ENCODE measurements at regions not wholly inside any gene's neighbourhood (a gene's known extent, or its start where the extent isn't known, plus 50 kb on each side); places are given as distances from the start of the nearest gene placed in this dataset.

DNA sequence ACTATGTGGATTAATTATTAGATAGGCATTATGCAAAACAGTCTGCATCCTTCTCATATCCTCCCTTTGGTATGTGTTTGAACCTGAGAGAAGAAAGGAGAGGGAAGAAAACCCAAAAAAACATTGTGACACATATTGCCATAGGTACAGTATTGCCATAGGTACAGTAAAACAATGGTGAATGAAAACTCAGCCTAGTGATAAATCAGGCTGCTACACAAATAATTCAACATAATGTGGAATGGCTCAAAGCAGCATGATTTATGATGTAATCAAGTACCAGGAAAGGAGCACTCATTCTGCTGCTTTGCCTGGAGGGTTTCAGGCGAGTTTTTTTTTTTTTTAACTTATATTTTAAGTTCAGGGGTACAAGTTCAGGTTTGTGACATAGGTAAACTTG lies 213.9 kb upstream of the LYPLAL1 start:
- no peak for DNase-seq (ENCODE audit: low read depth)
- in situ Hi-C loops (cut with HindIII; ENCODE audit: low pct_unique_long_range_greater_than_20kb, low sequenced_read_pairs): no loop called here

DNA sequence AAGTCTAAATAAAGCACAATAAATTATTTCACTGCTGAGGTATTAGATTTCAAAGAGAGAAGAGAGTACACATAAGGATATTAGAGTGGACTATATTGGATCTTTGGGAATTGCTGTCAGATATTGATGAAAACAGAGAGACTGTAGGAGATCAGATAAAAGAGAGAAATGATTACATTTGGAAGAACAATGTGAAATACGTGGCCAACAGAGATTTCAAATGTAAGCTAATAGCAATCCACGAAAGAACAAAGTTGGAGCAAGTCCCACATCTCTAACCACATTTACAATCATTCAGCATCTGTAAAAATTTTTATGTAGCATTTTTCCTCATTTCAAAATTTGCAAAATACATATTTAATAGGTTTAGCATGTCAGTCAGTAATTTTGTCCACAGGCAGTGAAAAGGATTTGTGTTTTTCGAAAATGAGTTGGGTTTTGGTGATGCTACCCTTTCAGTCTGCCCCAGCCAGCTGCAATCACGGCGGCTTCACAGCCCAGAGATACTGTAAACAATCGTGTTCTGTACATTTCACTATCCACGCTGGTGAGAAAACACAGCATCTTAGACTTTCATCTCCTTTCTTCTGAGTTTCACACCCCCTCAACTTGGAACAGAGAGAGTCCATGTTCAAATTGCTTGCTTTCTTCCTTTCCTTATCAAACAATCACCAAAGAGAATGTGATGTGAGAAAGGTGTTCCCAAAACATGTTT lies 209.1 kb upstream of the LYPLAL1 start:
- no peak for DNase-seq (ENCODE audit: low read depth)
- in situ Hi-C loops (cut with HindIII; ENCODE audit: low pct_unique_long_range_greater_than_20kb, low sequenced_read_pairs): no loop called here

- in situ Hi-C loops (cut with HindIII; ENCODE audit: low pct_unique_long_range_greater_than_20kb, low sequenced_read_pairs): no loop called here
- DNase-seq (ENCODE audit: low read depth): no peak
Measured at GRCh38 chr1:218965821-218966220, 207.9 kb upstream of the LYPLAL1 start.

DNA sequence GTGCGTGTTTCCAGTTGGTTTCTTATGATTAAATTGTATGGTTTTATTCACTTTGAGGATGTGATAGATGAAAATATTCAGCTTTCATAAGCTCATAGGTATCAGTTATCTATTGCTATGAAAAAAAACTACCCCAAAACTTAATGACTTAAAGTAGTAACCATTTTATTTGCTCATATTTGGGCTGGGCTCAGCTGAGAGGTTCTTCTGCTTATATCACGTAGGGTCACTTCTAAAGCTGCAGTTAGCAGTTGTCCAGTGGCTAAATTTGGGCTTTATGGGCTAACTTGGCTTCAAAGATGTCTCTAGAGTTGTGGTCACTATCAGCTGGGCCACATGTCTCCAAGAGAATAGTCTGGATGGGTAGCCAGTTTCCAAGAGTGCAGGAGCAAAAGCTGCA lies 206.4 kb upstream of the LYPLAL1 start:
- DNase-seq (ENCODE audit: low read depth): no peak
- in situ Hi-C loops (cut with HindIII; ENCODE audit: low pct_unique_long_range_greater_than_20kb, low sequenced_read_pairs): no loop called here

GRCh38 chr1:218967836-218968235 lies 205.8 kb upstream of the LYPLAL1 start:
- in situ Hi-C loops (cut with HindIII; ENCODE audit: low pct_unique_long_range_greater_than_20kb, low sequenced_read_pairs): no loop called here

GRCh38 chr1:218969006-218969405 lies 204.7 kb upstream of the LYPLAL1 start:
- in situ Hi-C loops (cut with HindIII; ENCODE audit: low pct_unique_long_range_greater_than_20kb, low sequenced_read_pairs): no loop called here
- no peak for DNase-seq (ENCODE audit: low read depth)

More at GRCh38 chr1:218967836-218968235, 205.8 kb upstream of the LYPLAL1 start:
- DNase-seq (ENCODE audit: low read depth): no peak

DNA sequence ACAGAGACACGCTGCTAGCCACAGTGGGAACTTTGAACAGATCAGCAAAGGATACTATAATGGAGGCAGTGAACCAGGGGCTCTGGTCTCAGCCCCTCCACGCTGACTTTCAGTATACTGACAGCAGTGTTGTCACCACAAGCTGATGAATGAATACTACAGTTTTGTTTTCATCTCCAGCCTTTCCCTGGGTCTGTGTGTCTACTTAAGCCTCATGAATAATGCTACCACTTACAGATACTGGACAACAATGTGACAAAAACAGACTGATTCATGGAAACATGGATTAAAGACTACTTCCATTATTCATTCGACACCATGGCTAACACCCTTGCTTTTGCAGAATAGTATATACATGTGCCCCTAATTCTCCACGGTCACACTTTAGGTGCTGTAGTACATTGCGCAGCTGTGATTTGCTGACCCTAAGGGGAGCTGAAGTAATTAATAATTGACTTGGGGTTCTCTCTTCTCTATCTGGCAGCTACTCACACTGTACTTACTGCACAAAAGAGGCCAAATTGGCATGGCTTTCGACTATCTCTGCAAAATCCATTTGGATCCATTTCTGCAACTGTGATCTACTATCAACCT lies 203.2 kb upstream of the LYPLAL1 start:
- in situ Hi-C loops (cut with HindIII; ENCODE audit: low pct_unique_long_range_greater_than_20kb, low sequenced_read_pairs): no loop called here
- DNase-seq (ENCODE audit: low read depth): no peak

- in situ Hi-C loops (cut with HindIII; ENCODE audit: low pct_unique_long_range_greater_than_20kb, low sequenced_read_pairs): no loop called here
- DNase-seq (ENCODE audit: low read depth): no peak
Measured at GRCh38 chr1:218971156-218971555, 202.5 kb upstream of the LYPLAL1 start.

- in situ Hi-C loops (cut with HindIII; ENCODE audit: low pct_unique_long_range_greater_than_20kb, low sequenced_read_pairs): no loop called here
- no peak for DNase-seq (ENCODE audit: low read depth)
Measured at GRCh38 chr1:218980881-218981280, 192.8 kb upstream of the LYPLAL1 start.

- in situ Hi-C loops (cut with HindIII; ENCODE audit: low pct_unique_long_range_greater_than_20kb, low sequenced_read_pairs): no loop called here
- no peak for DNase-seq (ENCODE audit: low read depth)
Measured at GRCh38 chr1:218982482-218982881, 191.2 kb upstream of the LYPLAL1 start.

GRCh38 chr1:218983433-218983832 lies 190.2 kb upstream of the LYPLAL1 start:
- DNase-seq (ENCODE audit: low read depth): no peak
- in situ Hi-C loops (cut with HindIII; ENCODE audit: low pct_unique_long_range_greater_than_20kb, low sequenced_read_pairs): no loop called here

DNA sequence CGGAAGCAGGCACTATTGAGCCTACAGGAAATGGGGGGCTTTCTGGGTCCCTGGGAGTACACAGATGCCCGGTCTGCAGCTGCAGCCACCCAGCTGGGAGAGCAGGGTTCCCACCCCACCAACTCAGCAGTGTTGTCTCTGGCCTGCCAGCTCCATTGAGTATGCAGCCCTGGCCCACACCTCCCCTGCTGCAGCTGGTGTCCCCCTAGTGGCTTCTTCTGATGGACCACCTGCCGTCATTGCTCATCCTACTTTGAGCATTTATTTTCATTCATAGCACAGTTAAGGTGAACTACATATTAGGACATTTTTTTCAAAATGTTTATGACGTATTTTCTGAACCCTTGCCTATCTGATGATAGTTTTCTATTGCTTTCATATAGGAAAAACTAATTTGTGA lies 189.8 kb upstream of the LYPLAL1 start:
- no peak for DNase-seq (ENCODE audit: low read depth)
- in situ Hi-C loops (cut with HindIII; ENCODE audit: low pct_unique_long_range_greater_than_20kb, low sequenced_read_pairs): no loop called here

DNA sequence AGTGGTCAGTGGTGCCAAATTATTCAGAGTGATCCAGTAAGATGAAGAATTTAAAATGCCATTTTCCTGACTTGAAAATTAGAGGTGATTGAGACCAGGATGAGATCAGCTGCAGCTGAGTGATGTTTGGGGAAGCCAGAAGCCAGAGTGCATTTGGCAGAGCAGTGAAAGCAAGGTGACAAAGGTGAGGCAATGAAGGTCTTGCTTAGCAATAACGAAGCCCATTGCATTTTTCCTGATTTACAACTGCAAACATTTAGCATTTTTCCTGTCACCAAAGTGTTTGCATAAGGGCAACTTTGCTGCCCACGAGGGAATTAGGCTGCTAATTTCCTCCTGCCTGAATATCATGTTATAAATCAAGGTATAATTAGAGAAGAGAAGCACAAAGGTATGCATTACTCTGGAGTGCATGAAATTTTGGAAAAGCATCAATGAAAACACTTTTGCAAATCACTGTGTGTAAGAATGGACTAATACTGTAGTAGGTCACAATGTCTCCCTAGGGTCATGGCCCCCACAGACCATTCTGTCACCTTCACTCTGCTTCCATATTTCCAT lies 188.2 kb upstream of the LYPLAL1 start:
- no peak for DNase-seq (ENCODE audit: low read depth)
- in situ Hi-C loops (cut with HindIII; ENCODE audit: low pct_unique_long_range_greater_than_20kb, low sequenced_read_pairs): no loop called here

GRCh38 chr1:218986816-218987215 lies 186.9 kb upstream of the LYPLAL1 start:
- DNase-seq (ENCODE audit: low read depth): no peak
- in situ Hi-C loops (cut with HindIII; ENCODE audit: low pct_unique_long_range_greater_than_20kb, low sequenced_read_pairs): no loop called here

DNA sequence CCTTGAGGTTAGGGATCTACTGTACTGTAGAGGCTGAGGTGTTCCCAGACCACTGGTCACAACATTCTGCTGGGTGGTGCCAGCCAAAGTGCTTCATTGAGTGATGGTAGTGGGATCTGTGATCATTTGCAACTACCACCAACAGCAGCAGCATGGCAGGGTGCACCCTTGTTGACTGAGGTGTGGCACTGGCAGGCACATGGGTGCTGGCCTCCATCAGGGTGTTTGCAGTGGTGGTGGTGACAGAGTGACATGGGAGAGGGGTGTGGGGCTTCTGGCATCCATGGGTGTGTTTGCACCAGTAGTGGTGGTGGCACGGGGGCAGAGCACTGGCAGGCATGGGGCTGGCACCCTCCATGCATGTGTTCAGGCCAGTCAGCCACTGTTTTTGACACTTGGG lies 183.7 kb upstream of the LYPLAL1 start:
- in situ Hi-C loops (cut with HindIII; ENCODE audit: low pct_unique_long_range_greater_than_20kb, low sequenced_read_pairs): no loop called here
- DNase-seq (ENCODE audit: low read depth): no peak

DNA sequence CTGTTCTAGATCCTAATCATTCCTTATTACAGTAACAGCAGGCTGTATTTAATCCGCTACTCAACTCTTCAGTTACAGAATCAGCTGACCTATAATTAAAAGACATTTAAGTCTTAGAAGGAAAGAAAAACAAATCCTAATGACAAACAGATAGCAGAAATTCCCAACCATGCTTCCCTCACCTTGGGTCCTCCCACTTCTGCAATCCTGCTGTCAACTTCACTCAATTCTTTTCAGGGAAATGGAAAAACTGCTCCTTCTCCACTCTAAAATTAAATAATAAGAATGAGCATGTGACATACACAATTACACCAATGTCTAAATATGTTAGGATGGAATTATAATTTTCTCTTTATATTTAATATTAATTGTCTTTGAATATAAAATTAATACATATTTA lies 182.6 kb upstream of the LYPLAL1 start:
- DNase-seq (ENCODE audit: low read depth): no peak
- in situ Hi-C loops (cut with HindIII; ENCODE audit: low pct_unique_long_range_greater_than_20kb, low sequenced_read_pairs): no loop called here

DNA sequence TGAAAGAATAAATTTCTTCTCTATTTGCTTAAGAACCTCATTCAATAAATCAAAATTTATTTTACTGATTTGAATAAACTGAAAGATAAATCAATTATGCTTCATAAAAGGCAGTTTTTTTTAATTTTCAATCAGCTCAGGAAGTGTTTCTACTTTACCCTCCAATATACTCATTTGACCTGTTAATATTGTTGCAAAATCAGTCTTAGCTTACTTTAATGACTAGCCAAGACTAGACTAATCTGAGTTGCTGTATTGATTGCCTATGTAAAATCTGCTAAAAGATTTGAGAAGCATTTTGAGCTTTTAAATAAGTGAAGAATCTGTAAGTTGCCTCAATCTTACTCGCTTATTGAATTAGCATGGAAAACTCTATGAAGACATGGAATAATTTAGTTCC lies 179.1 kb upstream of the LYPLAL1 start:
- in situ Hi-C loops (cut with HindIII; ENCODE audit: low pct_unique_long_range_greater_than_20kb, low sequenced_read_pairs): no loop called here
- DNase-seq (ENCODE audit: low read depth): no peak

GRCh38 chr1:218995091-218995665 lies 178.5 kb upstream of the LYPLAL1 start:
- in situ Hi-C loops (cut with HindIII; ENCODE audit: low pct_unique_long_range_greater_than_20kb, low sequenced_read_pairs): no loop called here
- no peak for DNase-seq (ENCODE audit: low read depth)

GRCh38 chr1:218996362-218996761 lies 177.3 kb upstream of the LYPLAL1 start:
- no peak for DNase-seq (ENCODE audit: low read depth)
- in situ Hi-C loops (cut with HindIII; ENCODE audit: low pct_unique_long_range_greater_than_20kb, low sequenced_read_pairs): no loop called here

DNA sequence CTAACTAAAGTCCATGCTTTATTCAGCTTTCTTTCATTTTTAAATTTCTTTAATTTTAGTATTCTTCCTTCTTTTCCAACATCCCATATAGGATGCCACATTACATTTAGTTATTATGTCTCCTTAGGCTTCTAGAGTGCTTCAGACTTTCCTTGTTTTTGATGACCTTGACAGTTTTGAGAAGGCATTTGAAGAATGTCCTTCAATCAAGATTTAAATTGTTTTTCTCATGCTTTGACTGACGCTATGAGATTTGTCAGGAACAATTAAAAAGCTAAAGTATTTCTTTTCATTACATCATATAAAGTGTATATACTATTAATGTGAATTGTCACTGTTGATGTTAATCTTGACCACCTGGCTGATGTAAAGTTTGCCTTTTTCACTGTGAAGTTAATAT lies 173.7 kb upstream of the LYPLAL1 start:
- no peak for DNase-seq (ENCODE audit: low read depth)
- in situ Hi-C loops (cut with HindIII; ENCODE audit: low pct_unique_long_range_greater_than_20kb, low sequenced_read_pairs): no loop called here
